HepG2 (cell line): ENCODE measurements at regions not wholly inside any gene's neighbourhood (a gene's known extent, or its start where the extent isn't known, plus 50 kb on each side); places are given as distances from the start of the nearest gene placed in this dataset.

Experiments
- MXD3 ChIP-seq: IDR thresholded peaks from 2 replicates; pipeline ENCODE4 v1.6.1; 2016; ENCODE audit warnings: mild to moderate bottlenecking, missing biosample characterization, missing genetic modification reagents
- NFAT5 ChIP-seq: sonication (generic); formaldehyde crosslinking; IDR thresholded peaks from 2 replicates; pipeline ENCODE4 v1.4.0; 2020; ENCODE audit warnings: missing genetic modification reagents
- PAX8 ChIP-seq: sonication (generic); formaldehyde crosslinking; IDR thresholded peaks from 2 replicates; pipeline ENCODE4 v1.8.0; 2022; ENCODE audit warnings: mild to moderate bottlenecking, missing genetic modification reagents, borderline replicate concordance
- RCOR2 ChIP-seq: IDR thresholded peaks from 2 replicates; pipeline ENCODE4 v1.6.1; 2016; ENCODE audit warnings: missing biosample characterization, missing genetic modification reagents
- RFXANK ChIP-seq: IDR thresholded peaks from 2 replicates; pipeline ENCODE4 v1.6.1; 2016
- SIN3A ChIP-seq: IDR thresholded peaks from 2 replicates; pipeline ENCODE4 v1.6.1; 2011; ENCODE audit warnings: low read depth, mild to moderate bottlenecking, control low read depth, low read length, borderline replicate concordance
- SOX5 ChIP-seq: IDR thresholded peaks from 2 replicates; pipeline ENCODE4 v1.6.1; 2016; ENCODE audit warnings: borderline replicate concordance
- TGIF2 ChIP-seq: IDR thresholded peaks from 2 replicates; pipeline ENCODE4 v1.6.1; 2016; ENCODE audit warnings: control low read depth, missing compliant biosample characterization
- UBTF ChIP-seq: sonication (generic); formaldehyde crosslinking; IDR thresholded peaks from 2 replicates; pipeline ENCODE4 v1.4.0; 2020; ENCODE audit warnings: mild to moderate bottlenecking, missing genetic modification reagents
- ZBTB38 ChIP-seq: sonication (generic); formaldehyde crosslinking; IDR thresholded peaks from 2 replicates; pipeline ENCODE4 v1.5.1; 2020; ENCODE audit warnings: mild to moderate bottlenecking, missing genetic modification reagents
- ZBTB42 ChIP-seq: sonication (generic); formaldehyde crosslinking; IDR thresholded peaks from 2 replicates; pipeline ENCODE4 v1.5.0; 2020; ENCODE audit warnings: mild to moderate bottlenecking, missing genetic modification reagents
- ZIK1 ChIP-seq: sonication (generic); formaldehyde crosslinking; IDR thresholded peaks from 2 replicates; pipeline ENCODE4 v1.5.0; 2020; ENCODE audit warnings: mild to moderate bottlenecking, low read depth, missing genetic modification reagents, borderline replicate concordance
- ZNF33A ChIP-seq: sonication (generic); formaldehyde crosslinking; IDR thresholded peaks from 2 replicates; pipeline ENCODE4 v1.5.1; 2020; ENCODE audit warnings: missing genetic modification reagents, mild to moderate bottlenecking, moderate library complexity, borderline replicate concordance
- ZNF382 ChIP-seq: sonication (generic); formaldehyde crosslinking; IDR thresholded peaks from 2 replicates; pipeline ENCODE4 v1.5.0; 2020; ENCODE audit warnings: missing genetic modification reagents, mild to moderate bottlenecking, borderline replicate concordance
- ZNF414 ChIP-seq: sonication (generic); formaldehyde crosslinking; IDR thresholded peaks from 2 replicates; pipeline ENCODE4 v1.5.0; 2020; ENCODE audit warnings: missing genetic modification reagents
- ZNF567 ChIP-seq: sonication (generic); formaldehyde crosslinking; IDR thresholded peaks from 2 replicates; pipeline ENCODE4 v1.8.1; 2023; ENCODE audit warnings: mild to moderate bottlenecking, missing genetic modification reagents, borderline replicate concordance
- ZSCAN22 ChIP-seq: sonication (generic); formaldehyde crosslinking; IDR thresholded peaks from 2 replicates; pipeline ENCODE4 v1.4.0; 2020; ENCODE audit warnings: mild to moderate bottlenecking, missing genetic modification reagents

- TF ChIP-seq PAX8: no peak
- peak; percentile 70; the same call in 1 of the 2 replicates for TF ChIP-seq TGIF2
- no peak for TF ChIP-seq RFXANK
- no peak for TF ChIP-seq ZNF33A (CRISPR knock-in tag)
- TF ChIP-seq ZSCAN22: no peak; the same call in 1 of the 2 replicates
- no peak; the same call in 1 of the 2 replicates for TF ChIP-seq ZIK1 (CRISPR knock-in tag)
- peak; percentile 74 for TF ChIP-seq UBTF (CRISPR knock-in tag)
- TF ChIP-seq MXD3 (CRISPR knock-in tag): no peak; the same call in 1 of the 2 replicates
- peak; percentile 87 for TF ChIP-seq SOX5 (CRISPR knock-in tag)
- TF ChIP-seq ZBTB42 (CRISPR knock-in tag): peak; percentile 62; the same call in 1 of the 2 replicates
- TF ChIP-seq NFAT5: 0 out of 2 replicates have a peak, but pooled peaks have one; percentile 40
- TF ChIP-seq ZNF567 (CRISPR knock-in tag): peak; percentile 45; the same call in 1 of the 2 replicates
- peak; percentile 76; the same call in 1 of the 2 replicates for TF ChIP-seq RCOR2
- peak; percentile 26 for TF ChIP-seq ZBTB38 (CRISPR knock-in tag)
- peak; percentile 8; the same call in 1 of the 2 replicates for TF ChIP-seq SIN3A
- TF ChIP-seq ZNF414 (CRISPR knock-in tag): no peak
- TF ChIP-seq ZNF382 (CRISPR knock-in tag): no peak
Measured at GRCh38 chr2:43005245-43005974, 213.0 kb upstream of the HAAO start (continued).
